ENCODE measurements at regions not wholly inside any gene's neighbourhood (a gene's known extent, or its start where the extent isn't known, plus 50 kb on each side); places are given as distances from the start of the nearest gene placed in this dataset.

GRCh38 chr1:219801156-219801820, 127.1 kb downstream of the SLC30A10 start:
- no peak for DNase-seq (ENCODE audit: low read depth)

- peak; percentile 89 for DNase-seq (ENCODE audit: low read depth)
Measured at GRCh38 chr1:219798283-219799030, 129.9 kb downstream of the SLC30A10 start.

DNA sequence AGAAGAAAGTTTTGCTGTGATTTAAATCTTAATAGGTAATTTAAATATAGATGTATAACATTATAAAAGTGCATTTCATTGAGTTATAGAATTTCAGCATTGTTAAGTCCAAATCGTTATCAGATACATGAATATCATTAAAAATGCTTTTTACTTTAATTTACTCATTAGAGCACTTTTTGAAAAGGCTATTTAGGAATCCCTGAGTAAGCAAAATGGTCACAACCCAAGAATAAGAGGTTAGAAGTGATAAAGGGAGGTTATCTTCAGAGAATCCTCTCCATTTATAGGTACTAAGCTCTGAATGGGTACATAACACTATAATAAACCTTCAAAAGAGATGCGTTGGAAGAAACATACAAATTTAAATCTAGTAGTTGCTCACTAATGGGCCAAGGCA, 130.7 kb downstream of the SLC30A10 start:
- no peak for DNase-seq (ENCODE audit: low read depth)

DNA sequence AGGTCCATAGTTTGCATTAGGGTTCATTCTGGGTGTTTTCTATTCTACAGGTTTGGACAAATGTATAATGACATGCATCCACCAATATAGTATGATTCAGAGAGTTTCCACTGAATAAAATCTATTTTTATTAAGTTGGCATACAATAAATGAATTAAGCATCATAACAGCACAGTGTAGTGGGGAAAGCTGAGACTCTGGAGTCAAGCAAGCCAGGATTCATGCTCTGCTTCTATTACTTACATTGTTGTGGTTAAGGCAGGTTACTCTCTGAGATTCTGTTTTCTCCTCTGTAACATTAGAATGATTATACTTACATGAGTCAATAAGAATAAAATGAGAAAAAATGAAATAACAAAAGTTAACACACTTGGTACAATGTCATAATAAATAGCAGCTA, 131.3 kb downstream of the SLC30A10 start:
- DNase-seq (ENCODE audit: low read depth) = no peak

DNA sequence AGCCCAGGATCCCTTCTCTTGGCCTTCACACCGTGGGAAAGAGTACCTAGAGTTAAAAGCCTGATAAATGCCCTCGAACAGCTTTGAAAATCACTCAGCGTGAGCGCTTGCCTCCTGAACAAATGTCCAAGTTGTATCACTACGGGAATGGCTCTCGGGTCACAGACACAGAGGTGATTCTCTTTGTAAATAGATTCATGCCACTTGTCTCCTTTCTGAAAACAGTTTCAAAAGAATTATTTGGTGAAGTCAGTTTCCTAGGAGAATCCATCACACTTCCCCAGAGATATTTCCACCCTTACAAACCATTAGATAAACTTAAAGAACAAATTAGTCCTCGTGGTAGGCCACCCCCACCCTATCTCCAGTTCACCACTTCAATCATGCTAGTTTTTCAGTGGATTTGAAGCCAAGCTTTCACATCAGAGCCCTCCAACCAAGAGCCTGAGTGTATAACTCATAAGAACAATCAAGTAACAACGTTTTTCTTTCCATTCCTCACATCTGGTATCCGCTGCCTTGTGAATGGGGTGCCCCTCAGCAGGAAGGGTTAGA, 132.9 kb downstream of the SLC30A10 start:
- DNase-seq (ENCODE audit: low read depth) = no peak

- no peak for DNase-seq (ENCODE audit: low read depth)
Measured at GRCh38 chr1:219794085-219794743, 134.1 kb downstream of the SLC30A10 start.

GRCh38 chr1:219792337-219793021, 135.9 kb downstream of the SLC30A10 start:
- DNase-seq (ENCODE audit: low read depth) = peak; percentile 85

- DNase-seq (ENCODE audit: low read depth) = no peak
Measured at GRCh38 chr1:219791766-219792165, 136.6 kb downstream of the SLC30A10 start.

DNA sequence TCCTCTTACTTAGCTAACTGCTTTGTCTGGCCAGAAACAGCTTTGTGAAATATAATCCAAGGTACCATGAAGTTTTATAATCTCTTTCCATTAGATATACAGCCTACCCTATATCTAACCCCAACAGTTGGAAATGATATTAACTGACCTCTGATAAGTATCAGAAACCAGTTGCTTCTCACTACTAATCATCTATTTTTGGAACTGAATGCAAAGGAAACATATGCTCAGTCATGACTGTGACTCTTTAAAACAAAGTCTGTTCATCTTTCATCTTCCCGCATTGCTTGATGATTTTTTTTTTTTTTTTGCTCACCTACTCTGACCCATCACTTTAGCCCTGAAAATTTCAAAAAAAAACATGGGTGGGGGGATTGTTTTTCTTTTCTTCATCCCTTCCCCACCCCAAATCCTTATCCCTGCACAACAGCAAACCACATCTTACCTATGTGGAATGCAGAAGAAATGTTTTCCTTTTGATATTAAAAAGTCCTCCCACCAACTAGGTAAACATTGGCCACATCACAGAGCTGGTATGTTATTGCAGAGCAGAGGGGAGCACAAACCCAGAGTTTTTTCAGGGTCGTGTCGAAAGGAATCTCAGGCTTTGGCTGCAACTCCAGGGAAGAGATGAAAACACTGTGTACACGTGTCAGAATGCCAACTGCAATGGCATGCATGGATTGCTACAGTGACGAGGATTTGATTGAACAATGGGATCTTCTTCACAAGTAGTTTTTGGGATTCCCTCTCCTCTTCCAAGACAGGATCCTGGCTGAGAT, 137.3 kb downstream of the SLC30A10 start:
- no peak for DNase-seq (ENCODE audit: low read depth)

DNA sequence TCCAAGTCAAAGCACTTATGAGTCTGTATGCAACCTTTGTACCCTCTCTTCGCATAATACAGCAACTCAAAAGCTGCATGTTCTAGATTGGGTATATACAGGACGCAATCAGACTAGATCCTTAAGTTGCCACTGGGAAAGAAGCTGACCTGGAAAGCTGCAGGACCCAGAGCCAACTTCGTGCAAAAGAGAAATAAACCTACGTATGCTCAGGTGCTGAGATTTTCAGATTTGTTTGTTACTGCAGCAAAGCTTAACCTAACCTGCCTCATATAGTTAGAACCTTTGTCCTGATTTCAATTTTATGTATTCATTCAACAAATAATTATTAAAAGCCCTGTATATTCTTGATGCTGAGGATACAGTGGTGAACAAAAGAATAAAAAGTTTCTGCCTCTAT, 139.7 kb downstream of the SLC30A10 start:
- no peak for DNase-seq (ENCODE audit: low read depth)

- no peak for DNase-seq (ENCODE audit: low read depth)
Measured at GRCh38 chr1:219788091-219788490, 140.3 kb downstream of the SLC30A10 start.

DNA sequence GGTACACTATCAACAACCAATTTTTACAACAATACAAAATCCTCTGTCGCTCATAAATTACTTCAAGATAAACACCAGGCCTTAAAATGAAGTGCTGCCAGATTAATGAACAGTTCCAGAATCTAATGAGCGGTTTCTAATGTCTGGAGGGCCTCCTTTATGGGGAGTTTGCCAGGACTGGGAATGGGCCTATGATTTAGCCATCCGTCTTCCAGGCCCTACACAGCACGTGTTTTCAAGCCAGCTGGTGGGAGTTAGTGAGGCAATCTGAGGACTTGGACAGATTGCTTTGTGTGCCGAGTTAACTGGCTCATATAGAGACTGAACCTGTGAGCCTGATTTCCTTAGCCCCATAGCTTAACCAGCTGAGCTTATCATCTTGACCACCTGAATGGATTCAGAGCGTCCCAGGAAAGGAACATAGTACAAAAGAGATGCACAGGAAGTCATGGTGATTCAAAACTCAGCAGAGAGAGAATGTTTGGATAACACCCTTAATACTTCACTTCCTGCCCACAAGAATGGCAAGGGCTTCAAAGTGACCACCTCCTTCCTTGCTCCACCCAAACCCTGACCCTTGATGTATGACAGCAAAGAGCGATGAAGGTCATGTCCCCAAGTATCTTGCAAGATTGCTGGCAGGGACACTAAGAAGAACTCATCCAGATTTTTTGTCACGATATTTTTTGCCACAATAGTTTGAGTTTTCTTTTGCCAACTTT, 143.5 kb downstream of the SLC30A10 start:
- no peak for DNase-seq (ENCODE audit: low read depth)

DNA sequence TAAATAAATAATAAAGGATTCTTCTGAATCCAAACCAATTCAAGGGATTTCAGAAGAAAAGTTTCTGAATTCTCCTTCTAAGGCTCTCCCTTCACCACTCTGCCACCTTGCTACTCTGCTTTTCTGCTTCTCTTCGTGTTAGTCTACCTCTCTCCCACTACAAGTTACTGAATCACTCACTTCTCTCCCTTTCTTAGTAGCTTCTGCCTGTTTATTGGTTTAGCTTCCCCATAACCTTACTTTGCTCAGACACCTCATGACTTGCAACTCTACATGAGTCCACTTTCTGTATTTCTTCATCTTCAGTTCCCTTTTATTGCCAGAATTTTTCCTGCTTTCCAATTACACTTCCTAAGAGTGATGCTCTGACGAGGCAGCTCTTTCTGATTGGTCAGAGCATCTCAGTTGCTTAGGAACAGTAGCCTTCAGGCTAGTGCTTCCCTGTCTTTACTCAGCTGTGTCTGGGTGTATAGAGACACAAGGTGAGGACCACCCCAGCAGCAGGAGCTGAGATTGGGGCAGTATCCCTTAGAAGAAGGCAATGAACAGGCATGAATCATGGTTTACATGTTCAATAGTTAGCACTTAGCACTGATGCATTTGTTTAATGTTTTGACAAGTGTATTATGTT, 144.6 kb downstream of the SLC30A10 start:
- no peak for DNase-seq (ENCODE audit: low read depth)

GRCh38 chr1:219782929-219783328, 145.4 kb downstream of the SLC30A10 start:
- no peak for DNase-seq (ENCODE audit: low read depth)

DNA sequence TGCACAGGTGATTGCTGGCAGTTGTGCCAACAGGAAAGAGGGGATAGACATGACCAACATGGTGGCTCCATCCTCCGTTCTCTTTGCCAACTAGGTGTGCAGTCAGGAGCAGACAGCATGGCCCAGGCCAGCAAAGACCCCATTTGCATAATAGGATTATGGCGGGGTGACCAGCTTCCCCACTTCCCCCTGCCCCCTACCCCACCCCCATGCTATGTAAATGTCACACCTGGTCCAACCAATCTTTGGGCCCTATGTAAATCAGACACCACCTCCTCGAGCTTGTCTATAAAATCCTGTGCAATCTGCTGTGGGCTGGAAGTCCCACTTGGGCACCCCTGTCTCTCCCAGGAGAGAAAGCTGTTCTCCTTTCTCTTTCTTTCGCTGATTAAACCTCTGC, 146.0 kb downstream of the SLC30A10 start:
- DNase-seq (ENCODE audit: low read depth) = no peak

GRCh38 chr1:219781491-219781890, 146.9 kb downstream of the SLC30A10 start:
- DNase-seq (ENCODE audit: low read depth) = no peak

GRCh38 chr1:219778793-219779369, 149.5 kb downstream of the SLC30A10 start:
- no peak for DNase-seq (ENCODE audit: low read depth)

- DNase-seq (ENCODE audit: low read depth) = no peak
Measured at GRCh38 chr1:219778110-219778509, 150.2 kb downstream of the SLC30A10 start.

- peak; percentile 39 for DNase-seq (ENCODE audit: low read depth)
Measured at GRCh38 chr1:219774386-219774785, 154.0 kb downstream of the SLC30A10 start.

DNA sequence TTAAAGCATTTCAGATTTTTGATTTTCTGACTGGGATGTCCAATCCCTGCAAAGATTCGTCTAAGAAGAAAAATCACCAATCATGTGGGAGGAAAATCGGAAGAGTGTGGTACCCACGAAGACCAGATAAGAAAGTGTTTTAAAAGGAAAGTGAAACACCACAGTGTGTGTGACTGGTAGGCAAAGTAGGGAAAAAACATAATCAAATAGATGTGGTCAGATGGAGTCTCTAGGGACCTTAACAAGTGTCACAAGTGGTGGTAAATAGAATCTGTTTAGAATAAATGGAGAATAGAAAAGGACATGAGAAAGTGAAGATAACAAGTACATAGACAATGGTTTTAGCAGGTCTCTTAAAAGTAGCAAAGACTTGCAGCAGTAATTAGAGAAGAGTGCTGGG, 154.6 kb downstream of the SLC30A10 start:
- no peak for DNase-seq (ENCODE audit: low read depth)
